ENCODE measurements at regions not wholly inside any gene's neighbourhood (a gene's known extent, or its start where the extent isn't known, plus 50 kb on each side); places are given as distances from the start of the nearest gene placed in this dataset.

DNA sequence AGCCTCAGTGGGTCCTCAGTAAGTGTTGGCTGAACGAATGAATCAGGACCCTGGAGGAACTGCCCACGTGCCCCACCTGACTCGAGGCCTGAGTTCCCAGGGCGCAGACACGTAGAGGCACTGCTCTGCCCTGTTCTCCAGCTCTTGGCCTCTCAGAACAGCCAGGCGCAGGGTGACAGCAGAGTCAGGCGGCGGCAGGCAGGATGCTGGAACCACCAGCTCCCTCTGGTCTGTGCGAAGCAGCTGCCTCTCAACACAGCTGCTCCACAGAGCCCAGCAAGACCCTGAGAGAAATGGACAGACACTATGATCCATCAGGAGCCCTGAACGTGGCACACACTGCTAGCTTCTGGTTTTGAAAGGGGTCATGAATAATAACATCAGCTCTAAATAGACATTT lies 53.1 kb upstream of the BCO1 start:
- DNase-seq (ENCODE audit: low read depth): no peak

DNA sequence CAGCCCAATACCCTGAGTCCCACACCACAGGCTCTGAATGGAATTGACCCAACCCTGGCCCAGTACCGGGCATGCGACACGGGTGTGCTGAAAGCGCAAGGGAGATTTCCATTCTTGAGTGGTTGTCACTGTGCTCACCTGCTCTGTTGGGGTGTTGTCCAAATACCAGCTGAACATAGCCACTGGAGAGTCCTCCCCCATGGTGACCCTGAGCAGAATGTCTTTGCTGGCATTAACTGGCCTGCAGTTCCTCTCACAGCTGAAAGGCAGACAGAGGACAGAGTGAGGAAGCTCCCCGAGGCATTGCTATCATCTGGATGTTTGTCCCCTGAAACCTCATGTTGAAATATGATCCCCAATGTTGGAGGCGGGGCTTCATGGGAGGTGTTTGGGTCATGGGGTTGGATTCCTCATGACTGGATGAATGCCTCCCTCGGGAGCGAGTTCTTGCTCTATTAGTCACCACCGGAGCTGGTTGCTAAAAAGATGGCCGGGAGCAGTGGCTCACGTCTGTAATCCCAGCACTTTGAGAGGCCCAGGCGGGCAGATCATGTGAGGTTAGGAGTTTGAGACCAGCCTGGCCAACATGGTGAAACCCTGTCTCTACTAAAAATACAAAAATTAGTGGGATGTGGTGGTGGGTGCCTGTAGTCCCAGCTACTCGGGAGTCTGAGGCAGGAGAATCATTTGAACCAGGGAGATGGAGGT lies 57.3 kb upstream of the BCO1 start:
- DNase-seq (ENCODE audit: low read depth): peak; percentile 92

DNA sequence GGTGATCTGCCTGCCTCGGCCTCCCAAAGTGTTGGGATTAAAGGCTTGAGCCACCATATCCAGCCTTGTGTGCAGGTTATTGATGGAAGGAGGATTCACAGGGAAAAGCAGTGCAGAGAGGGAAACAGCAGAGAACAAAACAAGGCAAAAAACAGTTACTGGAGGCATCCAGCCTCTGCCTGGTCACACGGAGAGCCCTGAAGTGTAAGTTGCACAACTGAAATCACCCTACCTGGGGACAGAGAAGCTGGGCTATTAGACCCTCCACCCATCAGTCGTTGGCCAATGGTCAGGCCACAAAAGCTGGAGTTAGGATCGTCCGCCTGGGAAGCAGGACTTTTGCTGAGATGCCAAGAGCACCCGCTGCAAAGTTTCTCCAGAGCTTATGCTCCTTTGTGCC lies 57.9 kb upstream of the BCO1 start:
- DNase-seq (ENCODE audit: low read depth): no peak

DNA sequence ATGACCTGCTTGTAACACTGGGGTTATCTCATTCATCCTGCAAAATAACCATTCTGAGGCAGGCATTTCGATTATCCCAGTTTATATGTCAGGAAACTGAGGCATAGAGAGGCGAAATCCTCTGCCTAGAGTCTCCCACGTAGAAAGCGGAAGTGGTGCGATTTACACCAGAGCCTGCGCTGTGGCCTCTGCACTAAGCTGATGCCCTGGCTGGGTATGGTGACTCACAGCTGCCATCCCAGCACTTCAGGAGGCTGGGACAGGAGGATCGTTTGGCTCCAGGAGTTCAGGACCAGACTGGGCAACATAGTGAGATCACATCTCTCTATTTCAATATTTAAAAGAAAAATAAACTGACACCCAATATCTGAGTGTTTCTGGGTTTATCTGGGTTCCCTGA lies 59.3 kb upstream of the BCO1 start:
- DNase-seq (ENCODE audit: low read depth): no peak

DNA sequence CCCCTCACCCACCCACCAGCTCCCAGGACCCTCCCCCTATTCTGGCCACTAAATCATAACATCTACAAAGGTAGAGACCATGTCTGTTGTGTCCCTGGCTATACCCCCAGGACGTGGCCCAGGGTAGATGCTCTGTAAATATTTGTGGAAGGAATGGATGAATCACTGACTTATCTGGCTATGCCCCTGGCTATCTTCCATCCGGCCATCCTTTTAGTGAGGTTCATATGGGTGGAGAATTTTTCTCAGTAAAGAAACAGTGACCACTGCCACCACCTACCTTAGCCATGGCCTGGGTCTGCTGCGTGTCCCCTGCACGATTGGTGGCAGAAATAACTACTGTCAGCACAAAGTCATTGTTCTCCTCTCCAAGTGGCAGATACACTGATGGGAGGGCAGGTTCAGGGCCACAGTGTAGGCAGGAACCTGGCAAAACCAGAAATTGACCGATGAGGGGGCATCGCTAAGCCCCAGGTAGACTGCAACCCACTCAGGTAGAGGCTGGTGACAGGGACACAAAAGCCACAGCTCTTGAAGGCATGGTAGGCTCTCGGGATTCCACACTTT lies 63.1 kb upstream of the BCO1 start:
- peak; percentile 23 for DNase-seq (ENCODE audit: low read depth)

DNA sequence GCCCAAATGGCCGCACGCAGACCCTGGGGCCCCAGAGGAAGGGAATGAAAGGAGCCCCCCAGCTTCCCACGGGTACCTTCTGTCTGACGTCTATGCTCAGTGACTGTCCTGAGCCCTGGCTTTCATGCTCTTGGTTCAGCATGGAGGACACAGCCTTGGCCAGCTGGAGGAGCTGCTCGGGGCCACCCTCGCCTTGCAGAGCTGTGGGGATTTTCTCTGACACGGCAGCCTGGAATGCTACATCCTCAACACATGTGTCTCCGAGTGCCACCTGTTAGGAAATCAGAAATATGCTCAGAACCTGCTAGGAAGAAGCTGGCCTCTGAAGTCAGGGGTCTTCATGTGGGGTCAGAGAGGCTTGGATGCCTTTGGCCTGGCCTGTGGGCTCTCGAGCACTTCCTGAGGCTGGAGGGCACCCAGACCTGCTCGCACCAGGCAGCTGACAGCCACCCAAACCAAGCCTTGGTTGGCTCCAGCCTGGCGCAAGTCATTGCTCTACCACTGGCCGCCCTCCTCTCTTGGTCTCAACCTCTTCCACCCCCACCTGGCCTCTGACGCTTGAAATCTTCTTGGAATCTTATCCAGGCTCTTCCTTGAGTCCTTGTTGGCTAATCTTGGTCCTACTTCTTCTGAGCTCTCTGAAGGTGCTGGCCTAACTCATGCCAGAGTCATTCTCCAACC lies 63.7 kb upstream of the BCO1 start:
- DNase-seq (ENCODE audit: low read depth): peak; percentile 18

DNA sequence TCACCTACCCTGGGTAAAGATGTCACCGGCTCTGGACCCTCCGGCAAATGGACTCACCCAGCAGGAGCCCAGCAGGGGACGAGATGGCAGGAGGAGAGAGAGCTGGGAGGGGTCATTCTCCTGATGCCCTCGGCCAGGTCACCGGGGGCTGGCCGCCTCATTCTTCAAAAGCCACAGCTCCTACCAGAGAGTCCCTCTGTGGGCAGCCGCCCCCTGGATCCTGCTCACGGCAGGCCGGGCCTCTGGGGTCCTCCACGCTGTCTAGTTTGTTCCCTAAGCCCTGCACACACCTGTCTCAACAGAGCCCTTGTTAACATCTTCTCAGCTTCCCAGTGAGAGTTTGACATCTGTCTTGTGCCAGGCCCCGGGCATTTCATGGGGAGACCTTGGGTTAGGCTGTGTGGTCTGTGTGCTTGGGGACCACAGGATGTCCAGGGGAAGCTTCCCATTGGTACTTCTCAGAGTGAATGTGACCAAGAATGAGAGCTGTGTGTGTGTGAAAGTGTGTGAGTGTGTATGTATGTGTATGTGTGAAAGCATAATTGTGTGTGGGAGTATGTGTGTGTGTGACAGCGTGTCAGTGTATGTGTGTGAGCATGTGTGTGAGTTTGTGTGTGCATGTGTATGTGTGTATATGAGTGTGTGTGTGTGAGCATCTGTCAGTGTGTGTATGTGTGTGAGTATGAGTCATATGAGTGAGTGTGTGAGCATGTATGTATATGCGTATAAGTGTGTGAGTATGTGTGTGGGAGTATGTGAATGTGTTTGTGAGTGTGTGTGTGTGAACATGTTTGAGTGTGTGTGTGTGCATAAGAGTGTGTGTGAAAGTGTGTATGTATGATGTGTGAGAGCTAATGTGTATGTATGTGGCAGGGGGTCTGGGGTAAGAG lies 65.5 kb upstream of the BCO1 start:
- DNase-seq (ENCODE audit: low read depth): no peak

DNA sequence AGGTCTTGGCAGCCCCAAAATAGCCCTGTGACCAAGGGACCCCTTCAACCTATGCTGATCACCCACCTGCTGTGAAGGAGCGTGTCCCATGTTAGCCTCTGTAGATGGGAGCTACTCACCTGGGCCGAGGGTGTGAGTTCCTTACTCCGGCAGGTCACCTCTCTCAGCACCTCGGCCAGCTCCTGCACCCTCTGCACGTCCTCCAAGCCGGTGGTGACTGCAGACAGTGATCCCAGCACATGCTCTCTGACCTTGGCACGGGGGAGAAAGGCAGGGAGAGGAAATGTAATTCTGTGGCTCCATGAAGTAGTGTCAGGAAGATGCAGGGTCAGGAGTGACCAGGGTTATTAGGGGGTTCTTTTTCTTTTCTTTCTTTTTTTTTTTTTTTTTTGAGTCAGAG lies 67.7 kb upstream of the BCO1 start:
- DNase-seq (ENCODE audit: low read depth): no peak

DNA sequence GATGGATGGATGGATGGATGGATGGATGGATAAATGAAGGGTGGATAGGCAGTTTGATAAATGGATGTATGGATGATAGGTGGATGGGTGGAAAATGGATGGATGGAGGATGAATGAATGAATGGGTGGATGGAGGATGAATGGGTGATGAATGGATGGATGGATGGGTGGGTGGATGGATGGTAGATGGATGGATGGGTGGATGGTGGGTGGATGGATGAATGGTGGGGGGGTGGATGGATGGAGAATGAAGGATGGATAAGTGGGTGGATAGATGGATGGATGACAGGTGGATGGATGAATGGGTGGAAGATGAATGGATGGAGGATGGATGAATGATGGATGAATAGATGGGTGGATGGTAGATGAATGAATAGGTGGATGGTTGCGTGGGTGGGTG lies 70.1 kb upstream of the BCO1 start:
- no peak for DNase-seq (ENCODE audit: low read depth)

DNA sequence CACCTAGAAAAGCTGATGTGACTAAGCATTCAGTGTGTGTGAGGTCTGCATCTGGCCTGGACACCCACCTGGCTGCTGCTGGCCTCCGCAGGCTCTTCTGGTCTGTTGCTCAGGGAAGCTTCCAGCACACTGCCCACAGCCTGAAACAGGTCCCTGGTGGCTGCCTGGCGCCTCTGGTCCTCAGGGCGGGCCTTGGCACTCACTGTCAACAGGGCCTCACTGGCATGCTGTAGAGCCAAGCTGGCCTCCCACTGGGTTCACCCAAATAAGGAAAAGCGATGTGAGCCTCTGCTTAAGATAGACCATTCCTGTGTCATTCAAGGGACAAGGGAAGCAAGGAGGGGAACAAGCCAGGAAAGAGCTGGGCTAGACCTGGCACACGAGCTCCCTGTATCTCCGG lies 70.6 kb upstream of the BCO1 start:
- DNase-seq (ENCODE audit: low read depth): no peak

DNA sequence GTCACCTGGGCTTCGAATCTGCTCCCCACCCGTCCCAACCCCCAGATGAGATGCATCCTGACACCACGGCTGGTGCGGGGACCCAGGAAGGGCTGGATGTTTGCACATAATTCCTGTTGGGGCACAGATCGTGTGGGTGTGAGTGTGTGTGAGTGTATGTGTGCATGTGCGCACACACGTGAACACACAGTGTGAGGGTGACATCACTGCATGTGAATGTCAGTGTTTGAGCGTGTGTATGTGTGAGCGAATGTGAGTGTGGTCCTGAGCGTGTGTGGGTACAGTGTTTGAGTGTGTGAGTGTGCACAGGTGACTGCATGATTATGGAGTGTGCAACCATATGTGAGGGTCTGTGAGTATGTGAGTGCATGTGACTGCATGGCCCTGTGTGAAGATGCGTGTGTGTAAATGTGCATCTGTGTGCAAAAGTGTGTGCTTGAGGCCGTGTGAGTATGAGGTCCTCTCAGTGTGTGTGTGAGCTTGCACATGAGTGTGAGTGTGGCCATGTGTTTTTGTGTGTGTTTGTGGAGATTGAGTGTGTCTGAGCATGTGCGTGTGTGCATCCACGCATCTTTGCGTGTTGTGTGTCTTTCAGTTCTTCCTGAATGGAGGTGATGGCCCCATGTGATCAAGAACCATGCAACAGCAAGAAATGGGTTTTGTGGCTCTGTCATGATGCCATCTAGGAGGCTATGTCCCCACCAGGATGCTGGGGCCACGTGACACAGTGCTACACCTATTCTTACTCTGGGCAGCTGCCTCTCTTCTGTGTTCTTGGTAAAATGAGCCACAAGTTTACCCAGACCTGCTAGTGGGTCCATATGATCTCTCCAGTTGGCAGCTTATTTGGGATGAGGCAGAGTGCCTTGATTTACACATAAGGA lies 70.5 kb upstream of the GCSH start:
- DNase-seq (ENCODE audit: low read depth): no peak

DNA sequence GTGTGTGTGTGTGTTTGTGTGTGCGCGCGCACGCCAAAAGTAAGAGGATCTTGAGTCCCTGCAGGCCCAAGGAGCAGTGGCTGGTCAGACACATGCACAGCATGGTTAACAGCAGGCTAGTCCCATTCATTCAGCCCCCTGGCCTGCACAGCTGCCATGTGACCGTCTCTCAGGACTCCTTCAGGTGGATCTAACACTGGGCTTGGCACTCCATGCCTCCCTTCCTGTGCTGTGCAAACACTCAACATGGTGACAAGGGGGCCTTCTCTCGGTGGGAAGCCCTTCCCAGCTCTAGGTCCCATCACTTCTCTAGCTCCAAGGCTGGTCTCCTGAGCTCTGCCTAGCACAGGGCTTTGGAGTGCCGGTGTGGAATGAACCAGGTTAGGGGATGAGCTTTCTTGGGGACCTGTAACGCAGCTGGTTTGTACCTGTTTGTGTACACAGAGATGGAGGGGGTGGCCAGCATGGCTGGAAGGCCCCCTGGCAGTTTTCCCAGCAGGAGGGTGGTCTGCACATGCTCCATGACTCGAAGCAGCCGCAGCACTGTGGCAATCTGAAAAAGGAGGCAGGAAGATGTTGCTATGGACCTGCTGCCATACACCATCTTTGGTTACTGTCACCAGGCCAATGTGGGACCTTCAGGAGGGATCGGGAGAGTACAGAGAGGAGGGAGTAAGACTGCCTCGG lies 69.4 kb upstream of the GCSH start:
- no peak for DNase-seq (ENCODE audit: low read depth)

DNA sequence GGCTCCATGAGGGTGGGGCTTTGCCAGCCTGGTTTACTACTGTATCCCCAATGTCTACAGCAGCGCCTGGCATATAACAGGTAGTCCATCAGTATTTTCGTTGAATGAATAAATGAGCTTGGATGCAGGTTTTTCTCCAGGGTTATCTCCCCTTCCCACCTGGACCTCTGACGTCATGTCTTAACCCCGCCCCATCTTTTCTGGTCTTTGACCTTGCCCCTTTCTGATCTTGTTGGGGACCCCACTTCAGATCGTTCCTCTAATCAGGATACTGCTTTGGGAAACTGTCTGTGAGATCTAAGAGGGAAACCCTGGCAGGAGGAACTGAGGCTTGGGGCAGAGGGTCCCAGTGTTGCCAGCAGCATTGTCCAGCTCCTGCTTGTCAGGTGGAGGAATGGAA lies 68.8 kb upstream of the GCSH start:
- no peak for DNase-seq (ENCODE audit: low read depth)

DNA sequence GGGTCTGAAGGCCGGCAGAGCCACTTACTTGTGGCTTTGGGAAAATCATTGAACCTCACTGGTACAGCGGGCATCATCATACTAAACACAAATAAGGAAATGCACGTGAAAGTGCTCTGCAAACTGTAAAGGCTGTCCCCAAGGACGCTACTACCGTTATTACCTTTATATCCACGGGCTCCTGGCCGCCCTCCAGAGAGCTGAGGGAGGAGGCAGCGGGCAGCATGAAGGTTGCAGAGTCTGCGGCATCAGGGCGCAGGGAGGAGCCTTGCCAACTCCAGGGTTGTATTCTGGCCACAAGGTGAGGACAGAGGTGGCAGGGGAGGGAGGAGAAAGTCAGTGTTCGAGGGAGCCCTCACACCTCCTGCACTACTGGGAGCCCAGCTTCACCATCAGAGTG lies 68.3 kb upstream of the GCSH start:
- no peak for DNase-seq (ENCODE audit: low read depth)

DNA sequence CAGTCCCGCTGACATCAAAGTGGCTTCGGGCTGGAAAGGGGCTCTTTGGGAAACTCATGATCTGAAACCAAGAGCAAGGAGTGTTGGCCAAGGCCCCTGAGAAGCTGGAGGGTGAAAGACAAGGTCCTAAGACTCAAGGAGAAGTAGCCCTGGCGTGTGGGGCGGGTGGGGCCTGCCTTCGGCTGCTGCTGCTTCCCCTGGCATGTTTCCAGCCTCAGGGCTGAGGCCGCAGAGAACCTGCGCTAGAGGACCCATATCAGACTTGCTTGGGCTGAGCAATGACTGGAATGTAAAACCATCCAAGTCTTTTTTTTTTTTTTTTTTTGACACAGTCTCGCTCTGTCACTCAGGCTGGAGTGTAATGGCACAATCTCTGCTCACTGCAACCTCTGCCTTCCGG lies 67.5 kb upstream of the GCSH start:
- no peak for DNase-seq (ENCODE audit: low read depth)

DNA sequence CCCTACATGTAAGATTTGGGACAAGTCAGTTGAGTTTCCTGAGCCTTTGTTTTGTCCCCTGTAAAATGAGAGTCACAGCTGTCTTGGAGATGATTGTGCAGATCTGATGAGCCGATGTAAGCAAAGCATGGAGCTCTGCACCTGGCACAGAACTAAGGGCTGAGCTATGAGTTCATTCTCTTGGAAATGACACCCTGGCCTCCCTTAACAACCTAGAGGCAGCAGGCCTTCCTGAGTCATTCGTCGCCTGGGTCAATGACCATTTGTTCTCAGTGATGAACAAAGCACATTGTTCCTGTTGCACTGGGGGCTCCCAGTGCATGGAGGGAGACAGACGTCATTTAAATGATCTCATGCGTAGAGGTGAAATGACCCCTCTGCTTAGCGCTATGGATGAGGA lies 62.8 kb upstream of the GCSH start:
- DNase-seq (ENCODE audit: low read depth): no peak

DNA sequence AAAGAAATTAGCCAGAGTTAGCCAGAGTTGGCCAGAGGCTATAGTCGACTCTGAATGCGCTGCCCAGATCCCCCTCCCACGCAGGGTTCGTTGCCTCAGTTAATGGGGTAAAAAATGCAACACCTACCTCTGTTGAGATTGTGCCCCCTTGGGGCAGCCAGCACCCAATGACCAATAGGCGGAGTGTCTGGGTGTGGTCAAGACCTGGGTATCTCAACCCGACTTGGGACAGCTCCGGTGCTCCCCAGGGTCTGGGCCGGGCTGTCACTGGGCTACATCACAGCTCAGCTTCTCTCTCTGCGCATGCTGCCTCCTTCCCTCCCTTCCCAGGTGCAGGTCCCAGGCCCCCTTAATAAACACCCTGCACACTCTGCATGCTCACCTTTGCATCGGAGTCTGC lies 59.6 kb upstream of the GCSH start:
- no peak for DNase-seq (ENCODE audit: low read depth)

DNA sequence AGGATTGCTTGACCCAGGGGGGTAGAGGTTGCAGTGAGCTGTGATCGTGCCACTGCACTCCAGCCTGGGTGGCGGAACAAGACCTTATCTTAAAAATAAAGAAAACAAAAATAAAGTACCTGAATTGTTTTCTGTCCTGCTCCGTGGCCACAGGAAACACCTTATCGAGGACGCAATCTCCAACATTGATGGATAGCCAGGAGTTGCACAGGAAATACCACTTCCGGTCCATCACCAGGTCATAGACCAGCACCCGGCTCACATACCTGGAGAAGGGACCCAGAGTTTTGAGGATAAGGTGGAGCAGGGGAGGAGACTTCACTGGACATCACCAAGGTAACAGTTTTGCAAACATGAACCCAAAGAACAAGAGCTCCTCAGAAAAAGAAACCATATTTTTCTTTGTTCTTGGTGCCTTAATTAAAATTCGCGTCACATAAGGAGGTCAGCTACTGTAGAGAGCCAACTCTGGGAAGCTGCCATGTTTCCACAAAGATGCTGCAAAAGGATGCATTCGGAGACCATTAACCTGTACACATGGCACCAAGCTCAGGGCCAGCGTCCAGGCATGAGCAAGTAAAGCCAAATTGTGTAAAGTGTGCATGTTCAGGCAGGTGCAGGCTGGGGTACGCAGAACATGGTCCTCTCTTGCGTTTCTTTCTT lies 55.6 kb upstream of the GCSH start:
- no peak for DNase-seq (ENCODE audit: low read depth)

DNA sequence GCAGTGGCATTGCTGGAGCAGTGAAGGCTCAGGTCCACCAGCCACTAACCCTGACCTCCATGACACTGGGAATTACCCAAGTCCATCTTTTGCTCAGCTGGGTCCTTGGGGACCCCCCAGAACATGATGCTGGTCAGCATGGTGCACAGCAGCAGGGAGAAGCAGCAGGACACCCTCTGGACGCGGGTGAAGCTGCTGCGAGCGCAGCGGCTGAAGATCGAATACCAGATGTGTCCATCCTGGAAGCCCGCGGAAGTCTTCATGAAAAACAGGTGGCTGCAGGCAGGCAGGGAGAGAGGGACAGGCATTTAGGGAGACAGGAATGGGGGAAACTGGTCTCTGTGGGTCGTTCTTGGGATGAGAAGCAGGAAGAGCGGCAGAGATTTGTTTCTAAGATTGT lies 53.4 kb upstream of the GCSH start:
- DNase-seq (ENCODE audit: low read depth): no peak

DNA sequence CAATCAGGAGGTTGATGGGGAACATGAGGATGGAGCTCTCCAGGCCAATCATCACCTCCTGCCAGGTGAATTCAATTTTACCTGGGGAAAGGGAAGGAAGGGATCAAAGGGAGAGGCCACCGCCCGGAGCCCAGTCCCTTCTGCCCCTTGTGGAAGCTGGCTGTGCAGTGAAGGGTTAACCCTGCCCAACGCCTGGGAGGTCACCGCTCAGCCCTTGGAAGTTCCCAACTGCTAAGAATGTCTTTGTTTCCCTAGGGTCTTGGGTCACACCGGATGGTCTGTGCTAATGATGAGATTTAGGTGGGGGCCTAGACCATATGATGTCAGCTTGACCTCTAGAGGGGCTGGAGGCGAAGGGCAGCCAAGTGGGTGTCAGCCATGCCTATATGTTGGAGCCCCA lies 52.1 kb upstream of the GCSH start:
- DNase-seq (ENCODE audit: low read depth): no peak
